Spleen (tissue), 7 donors: ENCODE measurements at regions not wholly inside any gene's neighbourhood (a gene's known extent, or its start where the extent isn't known, plus 50 kb on each side); places are given as distances from the start of the nearest gene placed in this dataset.

Experiments
- CTCF ChIP-seq, 11 experiments: fragments of 200-600 bp in 7 of 11; fragments of 450-650 bp in 4 of 11; sonication (generic) in 4 of 11; IDR thresholded peaks in 8 of 11; conservative IDR thresholded peaks in 3 of 11; 1 replicate in 7 of 11; 2 replicates in 4 of 11; pipeline versions ENCODE4 v1.4.0 to v1.8.0; 2016 to 2021; ENCODE audit warnings: antibody characterized with exemption in 11 of 11, inconsistent platforms in 4 of 11, mild to moderate bottlenecking in 1 of 11
- POLR2A ChIP-seq, 3 donors: fragments of 450-650 bp; IDR thresholded peaks; one replicate each; pipeline ENCODE4 v1.5.1; 2017; ENCODE audit warnings: antibody characterized with exemption in 3 of 3, mild to moderate bottlenecking in 1 of 3
- donor health status: DM: no; HTN: no; CAD: no; lungs with moderate emphysema.
- donor health status: DM: no; HTN: no; CAD: no.
- donor health status: DM: no; HTN: no; CAD: no.

GRCh38 chr9:134264169-134264568 is 62.1 kb upstream of the RXRA start:
- TF ChIP-seq POLR2A (IDR thresholded peaks at IDR 0.05) = no peak
- TF ChIP-seq CTCF (IDR thresholded peaks at IDR 0.05 in 8 of 11, conservative IDR thresholded peaks at IDR 0.05 in 3 of 11) = no peak
